Spleen (tissue), 11 donors: ENCODE measurements at regions not wholly inside any gene's neighbourhood (a gene's known extent, or its start where the extent isn't known, plus 50 kb on each side); places are given as distances from the start of the nearest gene placed in this dataset.

Experiments used
- DNase-seq: peaks from one replicate; pipeline ENCODE4 v3.0.0-alpha.2; 2020
- H3K27ac ChIP-seq, 8 donors: fragments of 200-600 bp; sonication (generic) in 7 of 8; 1 replicate in 4 of 8; 2 replicates in 4 of 8; pipeline versions ENCODE4 v1.5.0 to v1.8.0; 2016 to 2021; ENCODE audit warnings: inconsistent platforms in 4 of 8, mild to moderate bottlenecking in 4 of 8, moderate library complexity in 1 of 8
- H3K27me3 ChIP-seq, 7 donors: fragments of 200-600 bp; sonication (generic) in 6 of 7; replicated peaks in 1 of 7; 1 replicate in 4 of 7; 2 replicates in 3 of 7; pipeline versions ENCODE4 v1.5.0 to v1.8.0; 2016 to 2021; ENCODE audit warnings: inconsistent platforms in 3 of 7, mild to moderate bottlenecking in 1 of 7
- H3K36me3 ChIP-seq, 6 donors: fragments of 200-600 bp; sonication (generic) in 5 of 6; 1 replicate in 4 of 6; 2 replicates in 2 of 6; pipeline versions ENCODE4 v1.5.0 to v1.8.0; 2016 to 2021; ENCODE audit warnings: inconsistent platforms in 2 of 6
- H3K4me1 ChIP-seq, 6 donors: fragments of 200-600 bp; sonication (generic) in 5 of 6; 1 replicate in 3 of 6; 2 replicates in 3 of 6; pipeline versions ENCODE4 v1.5.0 to v1.8.0; 2016 to 2021; ENCODE audit warnings: inconsistent platforms in 3 of 6
- H3K4me3 ChIP-seq, 8 donors: fragments of 200-600 bp; sonication (generic) in 7 of 8; 1 replicate in 4 of 8; 2 replicates in 4 of 8; pipeline versions ENCODE4 v1.5.0 to v1.8.0; 2016 to 2021; ENCODE audit warnings: inconsistent platforms in 4 of 8, mild to moderate bottlenecking in 4 of 8, moderate library complexity in 2 of 8
- H3K9me3 ChIP-seq, 8 donors: fragments of 200-600 bp; sonication (generic) in 7 of 8; 1 replicate in 4 of 8; 2 replicates in 4 of 8; pipeline versions ENCODE4 v1.5.0 to v1.8.0; 2016 to 2021; ENCODE audit warnings: inconsistent platforms in 4 of 8
- CTCF ChIP-seq, 11 experiments: fragments of 200-600 bp in 7 of 11; fragments of 450-650 bp in 4 of 11; sonication (generic) in 4 of 11; IDR thresholded peaks in 8 of 11; conservative IDR thresholded peaks in 3 of 11; 1 replicate in 7 of 11; 2 replicates in 4 of 11; pipeline versions ENCODE4 v1.4.0 to v1.8.0; 2016 to 2021; ENCODE audit warnings: antibody characterized with exemption in 11 of 11, inconsistent platforms in 4 of 11, mild to moderate bottlenecking in 1 of 11
- POLR2A ChIP-seq, 3 donors: fragments of 450-650 bp; IDR thresholded peaks; one replicate each; pipeline ENCODE4 v1.5.1; 2017; ENCODE audit warnings: antibody characterized with exemption in 3 of 3, mild to moderate bottlenecking in 1 of 3
- POLR2AphosphoS5 ChIP-seq, 3 donors: sonication (generic); formaldehyde crosslinking; IDR thresholded peaks; one replicate each; pipeline ENCODE4 v1.5.1; 2017; ENCODE audit warnings: antibody characterized with exemption in 3 of 3
- WGBS, 5 donors: extraction: QIAGEN DNeasy Blood & Tissue Kit in 3 of 5; methylation state at CpG; one replicate each; pipeline versions ENCODE4 v1.1.5 to v1.1.7; 2013 to 2018; 5-methylcytosine and 5-hydroxymethylcytosine counted together
- intact Hi-C: fragments of 100-400 bp; cut with DNase I; formaldehyde crosslinking; loops from one replicate; pipeline ENCODE4 v1.15.0; 2023; ENCODE audit warnings: low total_unique reads
- small RNA-seq, 4 donors: library from RNA; depleted of rRNA; stranded (forward); fragments of <200 nt; gene quantifications; one replicate each; pipeline ENCODE3, GENCODE V24; 2016
- donor health status: healthy with polysubstance abuse.
- donor health status: DM: no; HTN: no; CAD: no; lungs with moderate emphysema.
- donor health status: DM: no; HTN: no; CAD: no.
- donor health status: Bipolar disorder and iron deficiency.
- donor health status: healthy.
- donor health status: DM: no; HTN: no; CAD: no.
- donor health status: DM: yes; HTN: yes; CAD: no.

GRCh38 chr10:79018521-79019011 lies 50.2 kb upstream of the ZMIZ1 start:
- no peaks in the 10 kb centered on the region for H3K36me3 ChIP-seq
- H3K9me3 ChIP-seq: peaks cover 0 to 8% (median 2%) of the 10 kb centered on the region in 8 donors
- H3K4me1 ChIP-seq: peaks cover 5 to 11% (median 8%) of the 10 kb centered on the region in 6 donors
- TF ChIP-seq POLR2A (IDR thresholded peaks at IDR 0.05) (no peak), POLR2AphosphoS5 (IDR thresholded peaks at IDR 0.05) (no peak), CTCF (IDR thresholded peaks at IDR 0.05 in 8 of 11, conservative IDR thresholded peaks at IDR 0.05 in 3 of 11) (no peak)
- WGBS, 5 donors: 57 to 77% (median 73%) methylated on average over 4 to 5 of the region's 5 CpGs
- no peaks in the 10 kb centered on the region for H3K27me3 ChIP-seq
- peak overlapping the region in 1 of 8 donors; percentile 1 for H3K27ac ChIP-seq
- peak; percentile 44 for DNase-seq
- H3K4me3 ChIP-seq: no peak overlapping the region
- intact Hi-C loops: no loop called here

Small RNAs in the stretch of these regions (small RNA-seq; reads per million reads assigned to genes)
- 0 reads per million in 4 donors for gene RF00056
